ENCODE measurements at regions not wholly inside any gene's neighbourhood (a gene's known extent, or its start where the extent isn't known, plus 50 kb on each side); places are given as distances from the start of the nearest gene placed in this dataset.

DNA sequence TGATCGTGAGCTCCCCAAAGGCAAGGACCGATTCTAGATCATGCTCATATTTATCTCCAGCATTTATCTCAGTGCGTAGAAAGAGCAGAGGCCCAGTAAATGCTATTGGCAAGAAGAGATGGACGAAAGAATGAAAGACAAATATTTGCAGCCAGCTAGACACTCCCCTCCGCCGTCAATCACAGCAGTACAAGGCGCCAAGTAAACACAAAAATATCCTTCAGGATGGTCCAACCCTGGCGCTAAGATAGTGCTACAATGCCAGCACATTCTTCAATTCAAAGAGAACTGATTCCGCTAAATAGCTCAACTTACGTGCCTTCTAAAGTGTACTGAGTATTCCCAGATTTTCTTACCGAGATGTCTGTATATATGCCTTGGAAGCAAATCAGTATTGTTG lies 114.5 kb downstream of the DDX53 start:
- no peak overlapping the region for H3K4me3 ChIP-seq (ENCODE audit: low read depth, low read length)
- no peak for DNase-seq (ENCODE audit: low read depth)
- no peak for TF ChIP-seq POLR2A (IDR thresholded peaks at IDR 0.05; ENCODE audit: extremely low read depth, insufficient read length)
- TF ChIP-seq, protein P1, sequence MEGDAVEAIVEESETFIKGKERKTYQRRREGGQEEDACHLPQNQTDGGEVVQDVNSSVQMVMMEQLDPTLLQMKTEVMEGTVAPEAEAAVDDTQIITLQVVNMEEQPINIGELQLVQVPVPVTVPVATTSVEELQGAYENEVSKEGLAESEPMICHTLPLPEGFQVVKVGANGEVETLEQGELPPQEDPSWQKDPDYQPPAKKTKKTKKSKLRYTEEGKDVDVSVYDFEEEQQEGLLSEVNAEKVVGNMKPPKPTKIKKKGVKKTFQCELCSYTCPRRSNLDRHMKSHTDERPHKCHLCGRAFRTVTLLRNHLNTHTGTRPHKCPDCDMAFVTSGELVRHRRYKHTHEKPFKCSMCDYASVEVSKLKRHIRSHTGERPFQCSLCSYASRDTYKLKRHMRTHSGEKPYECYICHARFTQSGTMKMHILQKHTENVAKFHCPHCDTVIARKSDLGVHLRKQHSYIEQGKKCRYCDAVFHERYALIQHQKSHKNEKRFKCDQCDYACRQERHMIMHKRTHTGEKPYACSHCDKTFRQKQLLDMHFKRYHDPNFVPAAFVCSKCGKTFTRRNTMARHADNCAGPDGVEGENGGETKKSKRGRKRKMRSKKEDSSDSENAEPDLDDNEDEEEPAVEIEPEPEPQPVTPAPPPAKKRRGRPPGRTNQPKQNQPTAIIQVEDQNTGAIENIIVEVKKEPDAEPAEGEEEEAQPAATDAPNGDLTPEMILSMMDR (IDR thresholded peaks at IDR 0.05; ENCODE audit: low read depth, low read length) = no peak
- TF ChIP-seq, protein P2, sequence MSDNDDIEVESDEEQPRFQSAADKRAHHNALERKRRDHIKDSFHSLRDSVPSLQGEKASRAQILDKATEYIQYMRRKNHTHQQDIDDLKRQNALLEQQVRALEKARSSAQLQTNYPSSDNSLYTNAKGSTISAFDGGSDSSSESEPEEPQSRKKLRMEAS (IDR thresholded peaks at IDR 0.05; ENCODE audit: low read depth, low read length) = no peak
- TF ChIP-seq MYC (IDR thresholded peaks at IDR 0.05; ENCODE audit: low read depth, low read length) = no peak

DNA sequence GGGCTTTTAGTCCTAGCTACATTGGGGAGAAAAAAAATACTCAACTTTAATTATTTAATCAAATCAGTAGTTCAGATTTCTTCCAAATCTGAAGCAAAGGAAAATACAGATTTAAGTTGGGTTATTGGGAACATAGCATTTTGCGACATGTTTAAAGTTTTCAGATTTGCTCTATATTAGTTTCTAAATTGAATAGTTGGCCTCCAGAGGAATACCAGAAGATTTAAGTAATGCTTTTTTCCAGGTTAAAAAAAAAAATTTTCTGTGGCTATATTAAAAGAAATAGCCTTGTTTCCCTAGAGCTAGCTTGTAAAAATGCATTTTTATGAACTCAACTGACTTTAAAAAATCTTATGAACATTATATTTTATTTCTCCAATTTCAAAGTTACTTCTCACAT lies 115.9 kb downstream of the DDX53 start:
- no peak overlapping the region for H3K4me3 ChIP-seq (ENCODE audit: low read depth, low read length)
- no peak for DNase-seq (ENCODE audit: low read depth)
- TF ChIP-seq, protein P2 (IDR thresholded peaks at IDR 0.05; ENCODE audit: low read depth, low read length) = no peak
- TF ChIP-seq, protein P1 (IDR thresholded peaks at IDR 0.05; ENCODE audit: low read depth, low read length) = no peak
- TF ChIP-seq MYC (IDR thresholded peaks at IDR 0.05; ENCODE audit: low read depth, low read length) = no peak
- no peak for TF ChIP-seq POLR2A (IDR thresholded peaks at IDR 0.05; ENCODE audit: extremely low read depth, insufficient read length)

DNA sequence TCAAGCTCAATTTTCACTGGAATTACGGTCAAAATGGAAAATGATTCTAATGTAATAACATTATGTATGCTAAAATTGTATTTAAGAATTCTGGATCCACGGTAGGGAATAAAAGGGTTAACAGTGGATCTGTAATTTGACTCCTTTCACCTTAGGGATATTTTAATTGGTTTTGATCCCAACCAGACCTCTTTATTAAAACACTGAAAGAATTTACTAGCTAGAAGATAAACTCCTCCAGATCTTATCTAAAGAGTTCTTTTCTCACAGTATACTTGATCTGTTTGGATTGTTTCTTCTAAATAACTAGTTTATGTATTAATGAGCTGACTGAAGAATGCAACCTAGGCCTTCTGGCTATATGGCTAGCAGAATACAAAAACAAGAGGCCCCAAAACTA lies 118.4 kb downstream of the DDX53 start:
- no peak for DNase-seq (ENCODE audit: low read depth)
- TF ChIP-seq POLR2A (IDR thresholded peaks at IDR 0.05; ENCODE audit: extremely low read depth, insufficient read length) (no peak), MYC (IDR thresholded peaks at IDR 0.05; ENCODE audit: low read depth, low read length) (no peak)
- TF ChIP-seq, protein P2 (IDR thresholded peaks at IDR 0.05; ENCODE audit: low read depth, low read length) = no peak
- TF ChIP-seq, protein P1 (IDR thresholded peaks at IDR 0.05; ENCODE audit: low read depth, low read length) = no peak
- no peak overlapping the region for H3K4me3 ChIP-seq (ENCODE audit: low read depth, low read length)

DNA sequence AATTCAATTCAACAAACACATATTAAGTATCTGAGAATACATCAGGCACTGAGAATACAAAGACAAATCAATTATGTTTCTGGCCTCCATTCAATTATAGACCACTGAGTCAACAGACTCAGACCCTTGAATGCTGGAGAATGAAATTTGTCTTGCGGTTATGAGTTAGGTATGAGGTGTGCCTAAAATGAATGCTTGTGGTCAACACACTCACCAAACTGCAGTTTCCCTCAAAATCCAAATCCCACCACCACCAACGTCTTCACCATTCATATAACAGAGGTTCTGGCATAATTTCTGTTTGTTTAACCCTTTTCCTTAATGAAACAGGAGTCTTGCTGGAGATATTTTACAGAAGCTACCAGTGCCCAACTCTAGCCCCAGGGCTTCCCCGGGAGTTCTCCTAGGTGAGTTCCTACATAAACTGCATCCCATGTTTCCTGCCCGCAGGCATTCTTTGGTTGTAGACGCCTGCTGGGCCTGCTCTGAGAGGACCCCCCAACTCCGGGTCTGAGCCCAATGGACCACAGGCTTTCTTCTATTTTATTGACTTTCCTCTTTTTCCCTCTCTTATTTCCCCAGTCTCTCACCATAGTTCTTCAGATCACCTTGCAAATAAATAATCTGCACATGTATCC lies 119.2 kb downstream of the DDX53 start:
- H3K4me3 ChIP-seq (ENCODE audit: low read depth, low read length) = no peak overlapping the region
- TF ChIP-seq, protein P2 (IDR thresholded peaks at IDR 0.05; ENCODE audit: low read depth, low read length) = no peak
- TF ChIP-seq MYC (IDR thresholded peaks at IDR 0.05; ENCODE audit: low read depth, low read length) (no peak), POLR2A (IDR thresholded peaks at IDR 0.05; ENCODE audit: extremely low read depth, insufficient read length) (no peak)
- TF ChIP-seq, protein P1 (IDR thresholded peaks at IDR 0.05; ENCODE audit: low read depth, low read length) = no peak
- DNase-seq (ENCODE audit: low read depth) = no peak

DNA sequence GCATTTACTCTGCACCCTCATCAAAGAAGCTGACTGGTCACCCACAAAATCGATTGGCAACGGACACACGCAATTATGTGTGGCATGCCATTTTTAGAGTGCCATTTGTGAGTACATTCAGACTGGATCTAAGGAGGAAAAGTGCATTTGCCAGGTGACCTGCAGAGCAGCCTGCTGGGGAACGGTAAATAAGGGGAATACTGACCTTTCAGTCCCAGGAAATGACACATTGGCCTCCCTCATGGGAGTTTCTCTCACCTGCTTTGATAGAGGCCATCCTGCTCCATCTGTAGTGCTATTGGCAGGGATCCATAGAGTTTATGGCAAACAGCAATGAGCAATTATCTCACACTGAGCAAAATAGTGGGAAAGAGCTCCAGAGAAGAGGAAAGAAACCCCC lies 127.8 kb downstream of the DDX53 start:
- TF ChIP-seq, protein P1 (IDR thresholded peaks at IDR 0.05; ENCODE audit: low read depth, low read length) = no peak
- TF ChIP-seq MYC (IDR thresholded peaks at IDR 0.05; ENCODE audit: low read depth, low read length) = no peak
- no peak for TF ChIP-seq POLR2A (IDR thresholded peaks at IDR 0.05; ENCODE audit: extremely low read depth, insufficient read length)
- no peak for DNase-seq (ENCODE audit: low read depth)
- H3K4me3 ChIP-seq (ENCODE audit: low read depth, low read length) = no peak overlapping the region

DNA sequence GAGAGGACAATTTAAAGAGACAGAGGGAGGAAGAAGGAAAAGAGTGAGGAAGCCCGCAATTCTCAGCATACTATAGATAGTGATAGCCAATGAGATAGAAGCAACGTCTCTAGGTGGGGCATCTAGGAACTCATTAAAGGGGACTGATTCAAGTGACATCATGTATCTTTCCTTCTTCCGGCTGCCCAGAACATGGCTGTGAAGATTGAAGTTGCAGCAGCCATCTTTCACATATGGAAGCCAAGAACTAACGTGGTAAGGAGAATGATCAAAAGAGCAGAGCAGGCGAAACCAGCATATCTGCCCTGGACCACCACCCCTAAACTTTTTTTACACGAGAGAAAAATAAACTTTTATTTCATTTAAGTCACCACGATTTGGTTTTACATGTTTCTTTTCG lies 133.8 kb downstream of the DDX53 start:
- TF ChIP-seq, protein P2 (IDR thresholded peaks at IDR 0.05; ENCODE audit: low read depth, low read length) = no peak
- TF ChIP-seq, protein P1 (IDR thresholded peaks at IDR 0.05; ENCODE audit: low read depth, low read length) = no peak
- TF ChIP-seq POLR2A (IDR thresholded peaks at IDR 0.05; ENCODE audit: extremely low read depth, insufficient read length) (no peak), MYC (IDR thresholded peaks at IDR 0.05; ENCODE audit: low read depth, low read length) (no peak)
- H3K4me3 ChIP-seq (ENCODE audit: low read depth, low read length) = no peak overlapping the region
- DNase-seq (ENCODE audit: low read depth) = no peak
